Inflammatory macrophage treated with lipopolysaccharide for 4 hours (primary cell): ENCODE measurements at regions not wholly inside any gene's neighbourhood (a gene's known extent, or its start where the extent isn't known, plus 50 kb on each side); places are given as distances from the start of the nearest gene placed in this dataset.

Experiments
- DNase-seq: peaks from one replicate; pipeline ENCODE4 v3.0.0-alpha.2; 2020

DNA sequence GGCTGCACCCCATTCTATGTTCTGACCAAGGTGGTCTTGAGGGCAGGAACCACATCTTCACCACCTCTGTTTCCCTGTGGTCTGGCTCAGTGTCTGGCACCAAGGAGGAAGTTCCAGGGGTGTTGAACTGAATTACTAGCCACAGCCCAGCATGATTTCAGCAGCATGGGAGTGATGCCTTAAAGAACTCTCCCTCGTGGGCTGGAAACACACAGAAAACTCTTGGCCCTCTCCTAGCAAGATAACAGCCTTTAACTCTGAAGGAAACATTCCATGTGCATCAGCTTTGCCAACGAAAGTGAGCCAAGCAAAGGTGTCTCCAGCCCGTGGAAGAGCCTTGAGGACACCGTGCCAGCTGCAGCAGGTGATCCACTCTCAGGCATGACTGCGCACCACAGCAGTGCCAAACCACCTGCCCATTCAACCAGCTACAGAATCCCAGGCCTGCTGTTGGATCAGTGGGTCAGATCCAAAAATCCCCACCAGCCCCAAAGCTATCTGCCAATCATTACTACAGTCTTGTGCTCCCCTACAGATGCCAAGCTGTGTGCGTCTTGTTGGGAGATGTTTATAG lies 124.8 kb downstream of the TTC32 start:
- DNase-seq, result no peak

- DNase-seq, result no peak
Measured at GRCh38 chr2:19775838-19776237, 125.9 kb downstream of the TTC32 start.

- no peak for DNase-seq
Measured at GRCh38 chr2:19775315-19775714, 126.5 kb downstream of the TTC32 start.

DNA sequence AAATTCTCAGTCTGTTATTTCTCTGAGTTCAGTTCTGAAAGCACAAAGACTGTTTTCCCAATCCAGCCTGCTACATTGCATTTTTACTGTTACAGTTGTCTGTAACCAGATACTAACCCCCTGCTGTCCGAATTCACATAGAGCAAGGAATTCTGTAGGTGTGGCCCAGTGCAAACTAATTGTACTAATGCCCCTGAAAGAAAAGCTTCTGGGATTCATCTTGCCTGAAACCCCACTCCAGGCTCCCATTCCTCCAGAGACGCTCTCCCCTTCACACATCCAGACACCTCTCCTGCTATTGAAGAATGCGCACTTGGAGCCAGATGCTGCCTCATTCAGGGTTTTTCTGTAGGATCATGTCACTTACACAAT lies 127.0 kb downstream of the TTC32 start:
- no peak for DNase-seq

- no peak for DNase-seq
Measured at GRCh38 chr2:19772981-19773380, 128.8 kb downstream of the TTC32 start.

GRCh38 chr2:19769513-19769912 lies 132.3 kb downstream of the TTC32 start:
- no peak for DNase-seq

DNA sequence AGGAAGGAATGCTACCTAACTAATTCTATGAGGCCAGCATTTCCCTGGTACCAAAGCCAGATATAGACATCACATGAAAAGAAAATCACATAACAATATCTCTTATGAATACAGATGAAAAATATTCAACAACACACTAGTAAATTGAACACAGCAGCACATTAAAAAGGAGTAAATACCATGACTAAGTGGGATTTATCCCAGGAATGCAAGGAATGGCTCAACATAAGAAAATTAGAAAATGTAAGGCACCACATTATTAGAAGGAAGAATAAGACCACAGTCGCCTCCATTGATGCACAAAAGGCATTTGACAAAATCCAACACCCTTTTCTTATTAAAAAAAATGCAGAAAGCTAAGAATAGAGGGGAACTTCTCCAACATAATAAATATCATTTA lies 133.9 kb downstream of the TTC32 start:
- no peak for DNase-seq

DNA sequence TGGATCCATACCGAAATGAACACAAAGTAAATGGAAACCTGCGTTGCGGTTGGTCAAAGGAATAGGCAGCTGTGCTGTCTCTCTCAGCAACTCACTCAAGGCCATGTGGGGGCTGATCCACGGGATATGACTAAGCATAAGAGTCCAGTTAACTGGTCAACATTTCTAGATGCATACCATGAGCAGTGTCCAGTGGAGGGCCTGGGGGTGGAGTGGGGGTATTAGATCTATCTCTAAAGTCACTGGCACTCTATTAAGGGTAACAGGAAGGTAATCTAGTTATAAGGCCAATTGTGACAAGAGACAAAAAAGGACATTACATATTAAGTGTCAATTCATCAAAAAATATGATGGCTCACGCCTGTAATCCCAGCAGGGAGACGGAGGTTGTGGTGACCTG lies 136.8 kb downstream of the TTC32 start:
- no peak for DNase-seq

GRCh38 chr2:19763731-19764130 lies 138.1 kb downstream of the TTC32 start:
- DNase-seq, result no peak

DNA sequence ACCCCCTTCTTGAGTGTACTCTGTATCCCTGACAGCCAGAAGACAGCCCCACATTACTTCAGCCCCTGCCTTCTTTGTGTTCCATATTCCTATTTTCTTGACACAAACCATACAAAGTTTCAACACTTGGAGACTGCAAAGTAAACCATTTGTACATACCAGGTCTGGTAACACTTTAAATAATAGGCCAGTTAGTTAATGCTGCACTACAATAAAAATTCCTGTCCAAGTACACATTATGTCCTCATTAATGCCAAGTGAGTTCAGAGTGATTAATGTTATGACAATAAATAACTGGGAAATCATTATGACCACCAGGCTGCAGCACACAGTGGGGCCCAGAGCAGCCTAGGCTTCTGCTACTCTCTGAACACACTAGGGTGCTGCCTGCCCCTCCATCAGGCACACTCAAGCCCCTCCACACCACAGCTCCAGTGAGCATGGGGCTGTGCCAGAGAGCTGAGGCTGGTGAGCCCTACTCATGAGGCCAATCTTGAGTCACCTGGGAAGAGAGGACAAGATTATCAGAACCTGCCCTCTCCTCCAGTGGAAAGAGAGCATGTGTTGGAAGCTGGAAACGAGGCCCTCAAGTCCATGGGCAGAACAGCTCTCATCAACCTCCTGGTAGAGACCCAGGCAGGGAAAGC lies 138.7 kb downstream of the TTC32 start:
- no peak for DNase-seq

GRCh38 chr2:19762142-19762541 lies 139.6 kb downstream of the TTC32 start:
- no peak for DNase-seq

- DNase-seq, result no peak
Measured at GRCh38 chr2:19759880-19760279, 141.9 kb downstream of the TTC32 start.

DNA sequence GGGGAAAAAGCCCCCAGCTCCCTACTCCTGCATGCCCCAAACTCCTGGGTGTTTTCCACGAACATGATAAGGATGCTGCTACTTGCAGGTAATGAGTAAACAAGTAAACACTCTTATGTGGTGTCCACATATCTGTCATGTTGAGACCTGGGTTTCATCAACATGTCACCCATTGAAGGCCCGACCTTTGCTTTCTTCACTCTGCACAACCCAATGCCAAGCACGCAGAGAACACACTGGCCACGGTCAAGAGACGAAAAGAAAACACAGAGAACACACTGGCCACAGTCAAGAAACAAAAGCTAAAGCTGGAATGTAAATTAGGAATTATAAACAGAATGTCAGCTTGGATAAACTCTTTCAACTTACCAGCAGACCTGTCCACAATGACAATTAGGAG lies 143.1 kb downstream of the TTC32 start:
- DNase-seq, result no peak

GRCh38 chr2:19757586-19757985 lies 144.2 kb downstream of the TTC32 start:
- no peak for DNase-seq

DNA sequence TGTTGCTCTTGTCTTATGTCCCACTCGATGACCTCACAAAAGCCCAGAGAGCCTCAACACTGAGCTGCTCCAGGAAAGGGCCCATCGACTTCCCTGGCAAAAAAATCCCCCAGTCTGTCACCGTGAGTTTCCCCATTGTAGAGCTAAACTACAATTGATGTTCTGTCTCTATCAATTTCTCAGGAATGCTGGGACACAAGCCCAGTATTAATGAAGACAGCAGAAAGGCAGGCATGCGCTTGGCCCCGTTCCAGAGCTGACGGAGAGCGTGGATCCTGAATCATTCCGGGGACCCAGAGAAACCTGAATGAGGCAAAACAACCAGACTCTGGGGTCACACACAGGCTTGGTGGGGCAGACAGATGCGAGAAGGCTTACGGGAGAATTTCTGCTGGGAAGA lies 146.9 kb downstream of the TTC32 start:
- no peak for DNase-seq

- no peak for DNase-seq
Measured at GRCh38 chr2:19753818-19754217, 148.0 kb downstream of the TTC32 start.

DNA sequence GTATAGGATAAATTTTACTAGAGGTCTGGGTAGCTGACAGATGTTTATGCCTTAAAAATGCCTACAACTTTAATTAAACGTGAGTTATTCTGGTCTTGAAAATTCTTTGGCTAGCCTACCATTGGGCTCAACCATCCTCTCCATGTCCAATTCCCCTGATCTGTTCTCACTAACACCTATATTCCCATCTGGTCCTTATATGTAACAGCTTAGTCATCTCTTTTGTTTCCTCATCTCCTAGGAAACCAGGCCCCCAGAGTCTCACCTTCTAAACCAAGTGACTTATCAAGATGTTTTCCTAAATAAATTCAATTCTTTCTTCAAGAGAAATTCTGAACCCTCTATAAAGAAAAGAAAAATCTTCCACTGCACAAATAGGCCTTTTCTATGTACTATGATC lies 148.5 kb downstream of the TTC32 start:
- no peak for DNase-seq

GRCh38 chr2:19752500-19752899 lies 149.3 kb downstream of the TTC32 start:
- no peak for DNase-seq

DNA sequence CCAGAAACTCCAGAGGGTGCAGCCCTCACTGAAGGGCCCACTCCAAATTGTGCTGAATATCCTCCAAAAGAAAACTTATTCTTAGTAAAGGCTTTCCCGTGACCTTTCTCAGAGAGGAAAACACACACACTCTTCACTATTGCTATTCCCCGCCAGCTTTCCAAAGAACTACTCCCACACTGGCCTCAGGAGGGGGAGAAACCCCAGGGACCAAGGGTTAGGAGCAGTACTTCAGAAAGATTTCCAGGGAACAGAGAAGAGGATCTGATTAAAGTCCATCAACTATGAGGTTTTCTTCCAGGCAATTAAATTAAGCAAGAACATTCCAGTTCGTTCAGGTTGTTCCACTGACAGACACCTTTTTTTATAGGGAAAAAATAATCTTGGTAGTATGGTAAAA lies 150.2 kb downstream of the TTC32 start:
- DNase-seq, result no peak

- no peak for DNase-seq
Measured at GRCh38 chr2:19750136-19750535, 151.6 kb downstream of the TTC32 start.

- no peak for DNase-seq
Measured at GRCh38 chr2:19749507-19749836, 152.3 kb downstream of the TTC32 start.

DNA sequence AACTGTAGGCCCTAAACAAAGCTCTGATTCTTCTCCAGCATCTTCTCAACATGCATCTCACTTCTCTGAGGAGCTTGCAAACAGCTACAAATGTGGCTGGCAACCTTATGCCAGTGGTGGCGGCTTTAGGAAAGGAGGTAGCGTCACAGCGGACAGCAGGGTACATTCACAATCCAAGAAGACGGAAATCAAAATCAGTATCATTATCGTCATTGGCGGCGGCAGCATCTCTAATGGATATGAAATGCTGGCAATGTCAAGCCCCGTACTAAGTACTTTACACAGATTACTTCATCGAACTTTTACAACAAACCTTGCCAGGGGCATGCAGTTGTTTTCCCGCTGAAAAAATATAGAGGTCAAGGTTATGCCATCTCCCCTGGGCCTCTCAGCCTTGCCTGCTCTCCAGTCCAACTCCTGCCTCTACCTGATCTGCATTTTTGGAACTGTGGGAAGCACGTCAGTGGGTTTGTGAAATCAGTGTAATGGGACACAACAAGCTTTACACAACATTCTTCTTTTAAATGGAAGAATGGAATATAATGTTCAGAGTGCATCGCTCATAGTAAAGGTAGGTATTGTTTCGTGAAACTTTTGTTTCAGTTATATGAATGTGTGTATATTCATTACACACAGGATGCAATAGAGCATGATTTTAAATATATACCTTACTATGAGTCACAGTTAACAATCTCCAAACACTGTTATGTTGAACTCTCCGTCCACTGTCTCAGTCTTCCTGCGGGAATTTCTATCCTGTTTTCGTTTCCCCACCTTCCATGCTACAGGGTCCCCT lies 152.9 kb downstream of the TTC32 start:
- no peak for DNase-seq

GRCh38 chr2:19748073-19748375 lies 153.8 kb downstream of the TTC32 start:
- no peak for DNase-seq

- DNase-seq, result no peak
Measured at GRCh38 chr2:19747310-19748072, 154.3 kb downstream of the TTC32 start.
